NCI-H460 (cell line): ENCODE measurements at regions not wholly inside any gene's neighbourhood (a gene's known extent, or its start where the extent isn't known, plus 50 kb on each side); places are given as distances from the start of the nearest gene placed in this dataset.

Source experiments
- DNase-seq: peaks from one replicate; pipeline ENCODE4 v3.0.0-alpha.2; 2016; ENCODE audit warnings: low read depth; ENCODE audit errors: extremely low read depth

GRCh38 chr11:106449763-106450162 lies 372.3 kb downstream of the AASDHPPT start:
- DNase-seq, result no peak

- DNase-seq, result no peak
Measured at GRCh38 chr11:106451228-106451922, 373.9 kb downstream of the AASDHPPT start.

GRCh38 chr11:106456647-106457046 lies 379.2 kb downstream of the AASDHPPT start:
- no peak for DNase-seq

GRCh38 chr11:106457727-106458126 lies 380.3 kb downstream of the AASDHPPT start:
- DNase-seq, result no peak

- no peak for DNase-seq
Measured at GRCh38 chr11:106459135-106459534, 381.7 kb downstream of the AASDHPPT start.

GRCh38 chr11:106461148-106461691 lies 383.8 kb downstream of the AASDHPPT start:
- DNase-seq, result no peak

GRCh38 chr11:106461839-106462545 lies 384.5 kb downstream of the AASDHPPT start:
- DNase-seq, result no peak

- DNase-seq, result no peak
Measured at GRCh38 chr11:106463154-106463553, 385.7 kb downstream of the AASDHPPT start.

GRCh38 chr11:106463796-106464201 lies 386.3 kb downstream of the AASDHPPT start:
- no peak for DNase-seq

GRCh38 chr11:106464728-106465127 lies 387.3 kb downstream of the AASDHPPT start:
- DNase-seq, result no peak

GRCh38 chr11:106466521-106467080 lies 389.1 kb downstream of the AASDHPPT start:
- DNase-seq, result no peak

- DNase-seq, result no peak
Measured at GRCh38 chr11:106467501-106467900, 390.0 kb downstream of the AASDHPPT start.

GRCh38 chr11:106468086-106468485 lies 390.6 kb downstream of the AASDHPPT start:
- DNase-seq, result no peak

GRCh38 chr11:106468531-106468930 lies 391.1 kb downstream of the AASDHPPT start:
- no peak for DNase-seq

- DNase-seq, result no peak
Measured at GRCh38 chr11:106470230-106470629, 392.8 kb downstream of the AASDHPPT start.

GRCh38 chr11:106471276-106471675 lies 393.8 kb downstream of the AASDHPPT start:
- no peak for DNase-seq

- DNase-seq, result no peak
Measured at GRCh38 chr11:106473089-106473722, 395.7 kb downstream of the AASDHPPT start.

- DNase-seq, result no peak
Measured at GRCh38 chr11:106474274-106474673, 396.8 kb downstream of the AASDHPPT start.

GRCh38 chr11:106475181-106475580 lies 397.7 kb downstream of the AASDHPPT start:
- DNase-seq, result no peak

- DNase-seq, result no peak
Measured at GRCh38 chr11:106477776-106478175, 400.3 kb downstream of the AASDHPPT start.

GRCh38 chr11:106479646-106480045 lies 402.2 kb downstream of the AASDHPPT start:
- DNase-seq, result no peak
